Uterus (tissue), 3 donors: ENCODE measurements at regions not wholly inside any gene's neighbourhood (a gene's known extent, or its start where the extent isn't known, plus 50 kb on each side); places are given as distances from the start of the nearest gene placed in this dataset.
"Not testable (repeated sequence)": the region's sequence is repeated elsewhere in the genome, so short reads cannot be mapped to it uniquely, and the experiment has no call there.

Source experiments
- DNase-seq, 2 donors: peaks; one replicate each; pipeline ENCODE4 v3.0.0-alpha.2; 2019 to 2020
- H3K27ac ChIP-seq, 2 donors: fragments of 200-600 bp; sonication (generic); 1 replicate in 1 of 2; 2 replicates in 1 of 2; pipeline ENCODE4 v1.5.1; 2016 to 2018
- H3K27me3 ChIP-seq, 2 donors: fragments of 200-600 bp; sonication (generic); one replicate each; pipeline ENCODE4 v1.5.1; 2018 to 2019; ENCODE audit warnings: control low read depth in 1 of 2
- H3K36me3 ChIP-seq, 2 donors: fragments of 200-600 bp; sonication (generic); one replicate each; pipeline ENCODE4 v1.5.1; 2019; ENCODE audit warnings: control low read depth in 1 of 2
- H3K4me1 ChIP-seq, 2 donors: fragments of 200-600 bp; sonication (generic); one replicate each; pipeline ENCODE4 v1.5.1; 2018 to 2019; ENCODE audit warnings: control low read depth in 1 of 2
- H3K4me3 ChIP-seq, 2 donors: fragments of 200-600 bp; sonication (generic); 1 replicate in 1 of 2; 2 replicates in 1 of 2; pipeline ENCODE4 v1.5.1; 2018 to 2019; ENCODE audit warnings: mild to moderate bottlenecking in 1 of 2
- H3K9me3 ChIP-seq, 2 donors: fragments of 200-600 bp; sonication (generic); one replicate each; pipeline ENCODE4 v1.5.1; 2019; ENCODE audit warnings: control low read depth in 1 of 2
- POLR2A ChIP-seq, 2 donors: fragments of 450-650 bp; IDR thresholded peaks; one replicate each; pipeline ENCODE4 v1.6.1; 2016; ENCODE audit warnings: antibody characterized with exemption in 2 of 2, mild to moderate bottlenecking in 1 of 2, moderate library complexity in 1 of 2
- intact Hi-C: fragments of 100-400 bp; cut with DNase I; formaldehyde crosslinking; loops from one replicate; pipeline ENCODE4 v1.15.1; 2023; ENCODE audit warnings: low total_unique reads
- TF ChIP-seq, protein P1 (sequence below), 4 experiments: fragments of 200-600 bp in 2 of 4; fragments of 450-650 bp in 2 of 4; sonication (generic) in 2 of 4; IDR thresholded peaks; one replicate each; pipeline ENCODE4 v1.5.1; 2016 to 2019; ENCODE audit warnings: antibody characterized with exemption in 4 of 4, mild to moderate bottlenecking in 2 of 4, moderate library complexity in 1 of 4
- donor health status: DM: yes; HTN: yes; CAD: no.

DNA sequence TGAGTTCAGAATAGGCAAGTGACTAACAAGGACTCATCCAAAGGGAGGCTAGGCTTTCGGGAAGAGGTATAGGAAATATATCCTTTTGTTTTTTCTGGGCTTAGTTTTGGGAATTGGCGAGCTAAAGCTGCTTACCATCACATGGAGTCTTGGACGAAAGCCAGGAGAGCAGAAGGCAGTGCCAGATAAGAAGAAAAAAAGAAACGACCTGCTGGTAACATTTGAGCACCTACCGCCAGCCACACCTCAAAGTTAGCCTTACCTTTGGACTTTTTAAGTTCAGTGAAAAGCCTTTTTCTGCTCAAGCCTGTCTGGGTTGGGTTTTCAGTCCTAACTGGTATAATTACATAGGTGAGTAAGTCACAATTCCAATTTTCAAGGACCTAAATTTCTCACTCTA is 85.1 kb upstream of the LCORL start:
- intact Hi-C loops, result no loop called here
- Histone ChIP-seq H3K4me3 (no peak overlapping the region), H3K36me3 (no peaks in the 10 kb centered on the region), H3K27ac (no peak overlapping the region), H3K9me3 (no peaks in the 10 kb centered on the region), H3K4me1 (no peaks in the 10 kb centered on the region), H3K27me3 (no peaks in the 10 kb centered on the region)
- DNase-seq, result no peak
- TF ChIP-seq, protein P1, sequence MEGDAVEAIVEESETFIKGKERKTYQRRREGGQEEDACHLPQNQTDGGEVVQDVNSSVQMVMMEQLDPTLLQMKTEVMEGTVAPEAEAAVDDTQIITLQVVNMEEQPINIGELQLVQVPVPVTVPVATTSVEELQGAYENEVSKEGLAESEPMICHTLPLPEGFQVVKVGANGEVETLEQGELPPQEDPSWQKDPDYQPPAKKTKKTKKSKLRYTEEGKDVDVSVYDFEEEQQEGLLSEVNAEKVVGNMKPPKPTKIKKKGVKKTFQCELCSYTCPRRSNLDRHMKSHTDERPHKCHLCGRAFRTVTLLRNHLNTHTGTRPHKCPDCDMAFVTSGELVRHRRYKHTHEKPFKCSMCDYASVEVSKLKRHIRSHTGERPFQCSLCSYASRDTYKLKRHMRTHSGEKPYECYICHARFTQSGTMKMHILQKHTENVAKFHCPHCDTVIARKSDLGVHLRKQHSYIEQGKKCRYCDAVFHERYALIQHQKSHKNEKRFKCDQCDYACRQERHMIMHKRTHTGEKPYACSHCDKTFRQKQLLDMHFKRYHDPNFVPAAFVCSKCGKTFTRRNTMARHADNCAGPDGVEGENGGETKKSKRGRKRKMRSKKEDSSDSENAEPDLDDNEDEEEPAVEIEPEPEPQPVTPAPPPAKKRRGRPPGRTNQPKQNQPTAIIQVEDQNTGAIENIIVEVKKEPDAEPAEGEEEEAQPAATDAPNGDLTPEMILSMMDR (IDR thresholded peaks at IDR 0.05), result no peak
- TF ChIP-seq POLR2A (IDR thresholded peaks at IDR 0.05), result no peak

DNA sequence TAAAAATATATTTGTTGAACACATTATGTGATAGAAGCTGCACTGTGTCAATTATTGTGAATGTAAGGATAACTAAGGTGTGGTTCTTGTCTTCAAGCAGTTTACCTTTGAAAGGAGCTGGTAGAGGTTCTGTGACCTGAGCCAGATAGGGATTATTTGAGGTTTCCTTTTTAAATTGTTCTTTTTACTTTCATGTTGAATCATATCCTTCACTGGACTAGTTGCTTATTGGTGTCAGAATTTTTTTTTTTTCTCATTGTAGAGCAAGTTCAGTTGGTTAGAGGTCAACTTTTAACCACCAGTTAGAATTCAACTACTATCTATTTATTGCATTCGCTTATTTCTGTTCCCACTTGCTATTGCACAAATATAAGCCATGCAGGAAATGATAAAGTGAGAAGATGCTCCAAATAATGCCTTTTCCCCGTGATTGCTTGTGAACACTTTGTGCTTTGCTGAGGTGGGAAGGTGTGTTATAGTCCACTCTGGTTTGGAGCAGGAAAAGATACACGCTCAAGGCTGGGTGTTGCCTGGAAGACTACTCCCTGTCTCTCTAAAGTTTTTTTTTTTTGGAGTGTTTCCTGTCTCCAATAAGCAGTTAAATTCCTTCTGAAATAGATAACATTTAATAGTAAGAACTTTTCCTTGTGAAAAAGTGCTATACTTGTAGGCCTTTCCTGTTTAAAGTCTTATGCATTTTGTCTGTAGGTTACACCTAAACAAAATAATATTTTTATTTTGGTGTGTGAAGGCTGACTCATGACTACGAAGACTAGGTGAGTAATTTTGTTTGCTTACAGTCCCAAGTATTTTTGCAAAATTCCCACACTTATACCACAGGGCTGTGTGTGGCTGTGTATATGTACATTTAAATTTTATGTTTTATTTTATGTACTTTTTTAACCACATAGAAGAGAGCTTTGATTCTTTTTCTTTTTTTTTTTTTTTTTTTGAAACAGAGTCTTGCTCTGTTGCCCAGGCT is 83.8 kb upstream of the LCORL start:
- no peaks in the 10 kb centered on the region for H3K36me3 ChIP-seq
- no peak for TF ChIP-seq POLR2A (IDR thresholded peaks at IDR 0.05)
- TF ChIP-seq, protein P1 (IDR thresholded peaks at IDR 0.05), result no peak
- no peak overlapping the region for H3K27ac ChIP-seq
- H3K27me3 ChIP-seq, result no peaks in the 10 kb centered on the region
- no peak for DNase-seq
- intact Hi-C loops, result no loop called here
- no peaks in the 10 kb centered on the region for H3K4me1 ChIP-seq
- no peak overlapping the region for H3K4me3 ChIP-seq
- no peaks in the 10 kb centered on the region for H3K9me3 ChIP-seq

DNA sequence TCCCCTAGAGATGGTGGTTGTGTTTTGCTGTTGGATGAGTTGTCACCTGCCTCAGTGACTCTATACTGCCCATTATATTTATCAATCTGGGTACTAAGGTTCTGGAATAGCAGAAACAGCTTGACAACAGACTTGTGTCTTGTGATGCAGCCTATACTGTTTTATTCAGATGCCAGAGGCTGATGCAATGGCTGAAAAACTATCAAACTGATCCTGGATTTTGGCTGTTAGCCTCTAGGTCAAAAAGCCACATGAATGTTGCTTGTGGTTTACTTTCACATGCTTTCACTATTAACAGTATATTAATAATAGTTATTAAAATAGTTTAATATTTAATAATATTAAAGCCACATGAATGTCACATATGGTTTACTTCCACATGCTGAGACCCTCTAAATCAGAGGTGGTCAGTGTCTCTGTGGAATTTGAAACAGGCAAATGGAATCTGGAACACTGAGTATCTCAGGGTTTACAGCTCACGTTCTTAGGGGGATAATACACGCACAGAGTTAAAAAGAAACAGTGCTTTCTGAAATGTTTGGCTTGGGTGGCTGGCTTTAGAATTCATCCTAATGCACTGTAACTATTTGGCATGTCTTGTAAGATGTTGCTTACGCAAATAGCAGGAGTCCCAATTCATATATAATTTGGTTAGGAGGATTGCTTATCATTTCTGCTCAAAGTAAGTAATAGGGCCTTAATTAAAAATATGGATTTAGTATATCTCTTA is 82.5 kb upstream of the LCORL start:
- Histone ChIP-seq H3K4me3 (no peak overlapping the region), H3K4me1 (no peaks in the 10 kb centered on the region), H3K27me3 (no peaks in the 10 kb centered on the region), H3K9me3 (no peaks in the 10 kb centered on the region), H3K36me3 (no peaks in the 10 kb centered on the region), H3K27ac (no peak overlapping the region)
- no peak for DNase-seq
- intact Hi-C loops, result no loop called here
- TF ChIP-seq, protein P1 (IDR thresholded peaks at IDR 0.05), result no peak
- no peak for TF ChIP-seq POLR2A (IDR thresholded peaks at IDR 0.05)

DNA sequence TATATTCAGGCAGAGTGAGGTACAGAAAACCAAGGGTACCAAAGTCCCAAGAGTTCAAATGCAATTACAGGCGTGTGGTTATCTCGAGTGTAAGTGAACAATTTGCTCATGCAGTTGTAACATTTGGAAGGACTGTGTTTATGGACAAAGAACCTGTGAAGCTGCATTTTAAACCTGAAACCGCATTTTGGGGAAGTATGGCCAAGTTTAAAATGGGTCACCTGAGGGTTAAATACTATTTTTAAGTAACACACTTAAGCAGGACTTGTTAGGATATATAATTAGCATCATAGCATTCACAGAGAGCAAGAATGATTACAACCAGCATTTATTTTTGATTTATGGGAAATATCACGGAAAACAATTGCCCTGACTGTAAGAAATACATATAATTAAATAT is 79.1 kb upstream of the LCORL start:
- Histone ChIP-seq H3K27me3 (no peaks in the 10 kb centered on the region), H3K36me3 (no peaks in the 10 kb centered on the region), H3K4me3 (no peak overlapping the region), H3K9me3 (no peaks in the 10 kb centered on the region), H3K4me1 (no peaks in the 10 kb centered on the region), H3K27ac (no peak overlapping the region)
- TF ChIP-seq, protein P1 (IDR thresholded peaks at IDR 0.05), result no peak
- TF ChIP-seq POLR2A (IDR thresholded peaks at IDR 0.05), result no peak
- intact Hi-C loops, result no loop called here
- no peak for DNase-seq

DNA sequence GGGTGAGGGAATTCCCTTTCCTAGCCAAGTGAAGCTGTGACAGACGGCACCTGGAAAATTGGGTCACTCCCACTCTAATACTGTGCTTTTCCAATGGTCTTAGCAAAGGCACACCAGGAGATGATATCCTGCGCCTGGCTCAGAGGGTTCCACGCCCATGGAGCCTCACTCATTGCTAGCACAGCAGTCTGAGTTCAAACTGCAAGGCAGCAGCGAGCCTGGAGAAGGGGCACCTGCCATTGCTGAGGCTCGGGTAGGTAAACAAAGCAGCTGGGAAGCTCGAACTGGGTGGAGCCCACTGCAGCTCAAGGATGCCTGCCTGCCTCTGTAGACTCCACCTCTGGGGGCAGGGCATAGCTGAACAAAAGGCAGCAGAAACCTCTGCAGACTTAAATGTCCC is 68.9 kb upstream of the LCORL start:
- not testable (repeated sequence) for H3K4me3 ChIP-seq

More for the DNA sequence above, 68.9 kb upstream of the LCORL start:
- H3K9me3 ChIP-seq, intact Hi-C loops, H3K36me3 ChIP-seq, H3K27me3 ChIP-seq, H3K27ac ChIP-seq, DNase-seq, H3K4me1 ChIP-seq: not testable (repeated sequence)
